Superior temporal gyrus (tissue), 1 donor: ENCODE measurements at regions not wholly inside any gene's neighbourhood (a gene's known extent, or its start where the extent isn't known, plus 50 kb on each side); places are given as distances from the start of the nearest gene placed in this dataset.

Source experiments
- DNase-seq: peaks from one replicate; pipeline ENCODE4 v3.0.0-alpha.2; 2016; ENCODE audit errors: extremely low spot score

DNA sequence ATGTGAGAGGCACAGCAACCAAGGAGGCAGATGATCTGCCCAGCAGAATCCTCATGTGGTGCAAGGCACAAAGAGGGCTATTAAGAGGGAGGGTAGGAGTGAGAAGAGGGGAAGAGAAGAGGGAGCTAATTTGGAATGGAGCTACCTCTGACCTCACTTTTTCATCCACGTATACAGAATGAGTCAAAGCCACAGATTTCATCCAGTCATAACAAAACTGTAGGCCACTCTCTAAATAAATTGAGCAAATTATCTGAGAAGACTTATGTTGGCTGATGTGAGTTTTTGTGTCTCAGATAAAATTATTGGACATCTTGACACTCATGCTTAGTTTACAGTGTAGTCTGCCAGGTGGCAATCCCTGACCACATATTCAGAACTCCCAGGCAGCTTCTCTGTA is 325.6 kb downstream of the TTLL7 start:
- DNase-seq, result no peak

DNA sequence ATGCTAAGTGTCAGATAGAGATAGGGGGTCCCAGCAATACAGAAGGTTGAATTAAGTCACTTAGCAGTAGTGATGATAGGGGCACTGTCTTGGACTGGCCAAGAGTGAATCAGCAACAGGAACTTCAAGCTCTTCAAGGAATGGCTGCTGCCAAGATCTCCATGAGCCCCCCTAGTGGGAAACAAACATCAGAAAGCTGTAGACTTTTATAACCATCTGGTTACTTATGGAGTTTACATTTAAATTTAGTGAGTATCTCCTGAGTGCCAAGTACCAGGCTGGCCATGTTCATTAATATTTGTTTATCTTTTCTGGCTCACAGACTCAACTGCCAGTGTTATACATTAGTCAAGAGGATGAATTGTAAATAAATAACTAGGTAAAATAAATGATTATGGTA is 327.3 kb downstream of the TTLL7 start:
- DNase-seq, result no peak

DNA sequence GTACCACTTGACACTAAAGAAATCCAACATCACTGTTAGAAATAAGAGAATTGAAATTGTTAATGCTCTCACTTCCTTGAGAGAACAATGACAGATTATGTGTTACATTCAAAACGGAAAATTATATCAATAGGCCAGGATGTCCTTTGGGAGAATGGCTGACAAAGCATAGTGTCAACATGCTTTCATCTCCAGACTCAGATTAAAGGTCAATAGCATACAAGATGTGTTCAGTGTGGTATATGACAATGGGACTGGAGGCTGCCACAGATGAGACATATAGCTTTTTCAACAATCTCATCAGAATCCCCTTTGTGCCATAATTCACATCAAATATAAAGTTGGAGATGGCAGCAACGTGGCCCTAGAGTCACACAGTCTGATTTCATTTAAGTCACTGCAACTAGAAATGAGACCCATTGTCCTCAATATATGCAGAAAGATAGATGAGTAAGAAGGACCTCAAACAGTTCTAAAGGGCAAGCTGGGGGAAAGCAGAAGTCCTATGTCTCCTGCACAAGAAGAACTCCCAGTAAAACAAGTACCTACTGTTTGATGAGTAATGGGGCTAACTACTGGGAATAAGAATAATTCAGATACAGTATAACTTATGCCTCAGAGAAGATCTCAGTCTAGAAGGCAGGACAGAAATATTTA is 327.9 kb downstream of the TTLL7 start:
- no peak for DNase-seq

DNA sequence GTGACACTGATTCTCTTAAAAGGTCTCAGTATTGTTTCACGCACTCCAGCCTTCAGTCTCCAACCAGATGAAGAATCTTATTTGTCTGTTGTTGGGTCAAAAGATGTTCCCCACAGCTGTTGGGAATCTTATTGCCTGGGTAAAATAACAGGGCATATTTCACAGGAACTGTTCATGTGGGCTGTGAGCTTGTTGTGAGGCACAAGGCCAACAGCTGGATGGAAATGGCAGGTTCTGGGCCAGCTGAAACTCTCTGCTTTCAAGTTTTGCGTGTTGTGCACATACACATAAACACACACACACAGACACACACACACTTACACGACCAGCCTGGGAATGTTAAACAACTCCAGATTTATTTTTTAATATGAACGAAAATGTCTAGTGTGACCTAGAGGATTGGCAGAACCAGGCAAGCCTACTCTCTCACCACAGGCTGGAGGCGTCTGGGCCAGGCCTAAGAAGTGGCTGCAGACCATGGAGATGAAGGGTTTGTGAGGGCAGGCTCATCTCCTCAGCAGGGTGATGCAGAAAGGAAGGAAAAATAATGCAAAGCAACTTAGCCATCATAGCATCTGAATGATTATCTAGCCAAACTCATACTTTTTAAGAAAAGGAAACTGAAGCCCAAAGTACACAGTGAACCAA is 357.0 kb downstream of the TTLL7 start:
- no peak for DNase-seq

DNA sequence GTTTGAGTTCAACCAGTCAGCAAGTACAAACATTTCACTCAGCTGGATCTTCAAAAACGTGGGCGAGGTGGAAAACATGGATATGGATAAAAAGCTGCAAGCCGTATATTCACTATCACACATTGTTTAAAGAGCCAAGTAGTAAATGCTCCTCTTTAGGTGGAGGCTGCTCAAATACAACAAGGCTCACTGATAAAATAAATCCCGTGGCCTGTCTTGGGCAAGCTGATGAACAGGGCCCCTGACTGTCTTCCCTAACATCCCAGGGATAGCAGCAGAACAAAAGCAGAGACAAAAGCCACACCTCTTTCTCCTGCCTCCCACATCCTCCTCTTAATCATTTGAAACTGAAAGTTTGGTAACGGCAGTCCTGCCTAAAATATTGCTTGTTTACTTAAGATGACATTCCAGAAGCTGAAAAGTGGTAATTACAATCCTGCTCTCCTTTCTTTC is 357.7 kb downstream of the TTLL7 start:
- DNase-seq, result no peak

DNA sequence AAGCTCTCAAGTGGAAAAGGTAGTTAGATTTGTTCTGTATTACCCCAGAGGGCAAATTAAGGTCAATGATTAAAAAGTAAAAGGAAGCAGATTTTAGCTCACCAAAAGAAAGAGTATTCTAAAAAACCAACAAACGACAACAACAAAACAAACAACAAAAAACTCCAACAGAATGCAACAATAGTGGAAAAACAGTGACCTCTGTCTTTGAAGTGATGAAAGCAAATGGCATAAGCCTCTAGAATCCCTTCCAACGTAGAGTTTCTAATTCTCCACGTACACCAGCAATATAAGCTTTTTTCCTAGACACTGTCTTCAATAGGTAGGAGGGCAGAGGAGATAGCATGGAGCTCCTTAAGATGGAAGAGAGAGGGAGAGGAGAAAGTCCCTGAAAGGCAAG is 359.1 kb downstream of the TTLL7 start:
- no peak for DNase-seq

DNA sequence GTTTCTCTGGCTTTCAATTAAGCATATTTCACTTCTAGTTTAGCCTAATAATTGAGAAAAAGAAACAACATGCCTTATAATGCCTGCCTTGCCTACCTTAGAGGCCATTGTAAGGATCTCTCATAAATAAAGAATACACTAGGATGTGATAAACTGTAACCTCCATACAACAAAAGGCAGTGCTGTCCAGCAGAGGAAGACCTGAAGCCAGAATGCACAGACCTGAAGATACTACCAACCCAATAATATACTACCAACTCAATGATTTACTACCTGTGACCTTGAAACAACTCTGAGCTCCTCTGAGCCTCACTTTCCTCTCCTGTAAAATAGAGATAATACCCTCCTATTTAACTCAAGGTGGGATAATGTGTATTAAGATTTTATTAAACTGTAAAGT is 361.3 kb downstream of the TTLL7 start:
- no peak for DNase-seq

DNA sequence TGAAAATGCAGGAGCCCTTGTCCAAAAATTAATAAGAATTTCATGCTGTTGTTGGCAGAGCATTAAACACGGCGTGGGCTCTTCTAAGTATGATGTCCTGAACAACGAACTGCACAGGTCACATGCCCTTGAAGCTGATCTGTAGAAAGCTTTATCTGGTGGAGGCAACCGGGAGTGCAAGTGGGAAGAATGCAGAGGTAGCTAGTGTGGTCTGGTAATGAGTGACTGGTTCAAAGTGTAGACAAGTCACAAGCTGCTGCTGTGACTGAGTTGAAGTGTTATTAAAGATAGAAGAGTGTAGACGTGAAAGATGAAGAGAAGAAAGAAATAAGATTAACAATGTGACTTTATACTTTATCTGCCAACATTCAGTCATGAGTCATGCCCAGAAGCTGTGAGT is 361.9 kb downstream of the TTLL7 start:
- no peak for DNase-seq

DNA sequence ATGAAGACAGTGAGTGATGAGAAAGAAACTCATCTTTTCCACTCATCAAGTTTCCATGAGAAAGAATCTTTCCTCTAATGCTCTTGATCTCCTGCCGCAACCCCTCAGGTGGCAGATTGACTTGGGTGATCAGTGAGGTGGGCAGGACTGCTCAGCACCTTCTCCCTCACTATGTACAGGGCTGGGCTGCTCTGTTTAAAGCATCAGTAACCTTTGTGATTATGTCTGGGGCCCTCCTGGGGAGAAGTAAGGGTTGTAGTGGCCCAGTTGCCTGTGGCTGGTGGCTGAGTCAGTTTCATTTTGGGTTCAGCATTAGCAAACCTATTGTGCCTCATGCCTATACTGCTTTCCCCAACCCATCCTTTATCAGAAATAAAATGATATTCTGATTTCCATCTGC is 366.0 kb downstream of the TTLL7 start:
- no peak for DNase-seq

DNA sequence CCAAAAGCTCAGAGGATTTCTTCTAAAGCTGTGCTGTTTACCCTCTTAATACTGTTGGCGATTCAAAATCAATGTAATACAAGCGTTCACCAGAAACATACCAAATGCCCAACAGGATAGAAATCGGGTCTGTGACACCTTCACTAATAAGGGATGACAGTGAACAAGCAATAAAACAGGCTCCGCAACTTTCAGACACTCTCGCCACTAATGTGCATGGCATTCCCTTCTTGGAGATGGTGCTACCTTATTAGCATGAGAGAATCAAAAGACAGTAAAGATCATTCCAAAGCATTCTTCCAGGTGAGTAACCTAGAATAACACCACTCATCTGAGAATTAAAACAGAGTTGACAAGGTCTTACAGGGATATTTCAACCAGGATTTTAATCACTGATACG is 367.1 kb downstream of the TTLL7 start:
- DNase-seq, result no peak

DNA sequence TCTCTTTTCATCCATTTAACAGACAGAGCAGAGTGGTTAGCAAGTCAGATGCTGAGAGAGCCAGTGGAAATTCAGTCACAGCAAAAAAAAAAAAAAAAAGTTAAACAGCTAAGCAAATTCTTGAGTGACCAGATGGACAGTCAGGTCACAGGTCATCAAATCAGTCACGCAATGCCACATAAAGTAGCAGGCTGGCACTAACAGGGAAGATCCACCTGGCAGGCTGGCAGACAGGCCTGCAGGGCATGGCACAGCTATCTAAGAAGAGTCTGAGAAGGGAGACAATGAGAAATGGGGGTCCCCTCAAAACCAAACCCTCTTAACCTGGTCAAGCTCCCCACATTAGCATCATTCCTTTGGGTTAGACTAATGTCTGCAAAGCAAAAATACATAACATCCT is 371.9 kb downstream of the TTLL7 start:
- DNase-seq, result no peak

DNA sequence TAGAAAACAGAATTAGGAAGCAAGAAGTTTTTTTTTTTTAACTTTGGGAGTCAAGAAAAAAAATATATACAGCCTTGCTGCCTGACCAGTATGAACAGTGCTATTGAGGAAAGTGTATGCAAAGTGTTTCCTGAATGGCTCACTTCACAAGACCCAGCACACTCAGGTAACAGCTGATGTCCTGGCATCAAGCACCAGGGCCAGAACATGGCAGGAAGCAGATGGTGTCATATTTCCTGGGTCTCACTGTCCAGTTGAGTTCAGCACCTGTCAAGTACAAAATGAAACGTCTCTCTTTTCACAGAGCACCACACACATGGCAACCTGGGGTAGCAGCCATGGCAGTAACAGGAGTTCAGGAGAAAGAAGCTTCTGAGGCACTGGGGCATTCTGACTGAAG is 372.3 kb downstream of the TTLL7 start:
- DNase-seq, result no peak

DNA sequence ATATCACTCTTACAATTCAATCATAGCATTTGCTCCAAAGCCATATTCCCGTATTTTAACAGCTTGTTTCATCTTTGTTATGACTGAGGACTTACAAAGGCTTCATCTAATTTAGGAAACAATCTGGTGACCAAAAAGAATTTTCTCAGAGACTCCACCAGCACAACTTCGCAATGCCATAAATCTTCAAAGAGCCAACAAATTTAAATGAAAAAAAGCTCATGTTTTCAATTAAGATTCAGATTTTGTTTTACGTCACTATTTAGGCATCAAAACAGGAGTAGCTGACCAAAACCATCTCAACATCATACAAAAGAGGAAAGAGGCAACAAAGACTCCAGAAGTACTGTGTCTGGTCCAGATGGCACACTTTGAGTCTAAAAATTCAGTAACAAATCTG is 373.3 kb downstream of the TTLL7 start:
- peak; percentile 45 for DNase-seq

DNA sequence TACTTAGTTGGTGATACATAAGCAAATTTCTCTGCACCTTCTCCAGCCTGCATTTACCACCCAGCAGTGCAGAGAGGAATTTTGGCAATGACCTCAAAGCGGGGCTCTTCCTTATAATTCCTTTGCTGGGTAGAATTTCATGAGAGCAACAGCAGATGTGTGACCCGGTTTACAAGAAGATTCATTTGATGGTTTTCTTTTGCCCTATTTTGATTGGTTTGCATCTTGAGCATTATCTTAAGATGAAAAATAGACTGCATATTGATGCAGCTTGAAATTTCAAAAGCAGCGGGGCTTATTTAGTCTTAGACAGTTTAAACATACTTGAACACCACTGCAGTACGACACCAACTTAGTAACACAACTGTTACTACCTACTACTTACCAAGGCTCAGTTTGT is 378.9 kb downstream of the TTLL7 start:
- no peak for DNase-seq

DNA sequence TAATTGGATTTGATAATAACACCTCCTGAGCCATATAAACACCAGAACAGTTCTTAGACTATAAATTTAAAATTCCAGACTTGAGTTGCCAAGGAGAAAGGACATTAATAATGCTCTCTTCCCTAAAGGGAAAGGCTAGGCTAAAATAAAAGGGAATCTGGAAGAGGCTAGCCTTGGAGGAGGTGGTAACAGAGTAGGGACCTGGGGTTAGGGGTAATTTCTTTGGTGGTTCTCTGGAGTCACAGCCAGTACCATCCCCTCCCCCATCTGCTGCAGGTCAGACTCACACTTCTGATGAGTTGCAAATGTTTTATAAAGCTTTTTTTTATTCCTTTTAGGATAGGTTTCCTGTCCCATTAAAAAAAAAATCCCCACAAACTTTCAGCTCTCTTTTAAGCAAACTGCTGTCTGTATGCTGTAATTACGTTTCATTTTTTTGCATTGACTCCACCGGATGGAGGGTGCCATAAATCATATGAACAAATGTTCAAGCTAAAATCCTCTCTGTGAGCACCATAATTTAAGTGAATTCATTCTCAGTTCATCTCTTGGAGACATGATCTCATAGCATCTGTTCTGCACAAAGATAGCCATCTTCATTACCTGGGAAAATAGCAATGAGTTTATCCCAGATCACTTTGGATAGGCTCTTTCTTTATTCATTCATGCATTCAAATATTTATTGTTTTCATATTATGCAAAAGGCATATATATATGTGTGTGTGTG is 379.6 kb downstream of the TTLL7 start:
- DNase-seq, result no peak

DNA sequence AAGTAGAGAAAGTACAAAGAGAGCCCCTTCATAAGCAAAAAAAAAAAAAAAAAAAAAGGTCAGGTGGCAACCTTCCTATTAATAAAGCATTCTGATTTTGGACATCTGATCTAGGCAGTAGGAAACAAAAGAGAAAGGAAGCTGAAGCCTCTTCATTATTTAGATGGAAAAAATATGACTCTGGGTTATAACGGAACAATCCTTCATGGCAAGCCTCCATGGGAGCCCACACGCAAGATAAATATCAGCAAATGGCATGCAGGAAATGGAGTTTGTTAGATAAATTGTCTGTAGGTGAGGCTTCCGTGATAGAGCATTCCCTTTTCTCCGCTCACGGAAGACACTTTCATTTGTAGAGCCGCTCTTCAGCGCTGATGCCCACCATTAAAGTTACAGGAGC is 381.0 kb downstream of the TTLL7 start:
- DNase-seq, result no peak

DNA sequence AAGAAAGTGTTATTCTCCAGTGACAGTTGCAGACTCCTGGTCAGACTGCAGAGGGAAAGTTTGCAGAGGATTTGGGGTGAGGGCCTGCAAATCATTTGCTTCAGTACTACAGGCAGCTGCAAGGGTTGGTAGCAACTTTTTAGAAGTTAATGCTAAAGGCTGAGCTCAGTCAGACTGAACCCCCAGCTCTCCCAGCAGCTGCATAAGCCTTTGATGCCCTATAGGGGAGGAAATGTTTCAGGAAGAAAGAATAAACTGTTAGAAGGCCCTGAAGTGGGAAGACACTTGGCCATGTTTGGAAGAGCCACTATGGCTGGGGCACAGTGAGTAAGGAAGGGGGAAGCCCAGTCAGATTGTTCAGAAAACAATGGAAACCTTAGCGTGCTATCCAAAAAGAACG is 383.6 kb downstream of the TTLL7 start:
- DNase-seq, result no peak

DNA sequence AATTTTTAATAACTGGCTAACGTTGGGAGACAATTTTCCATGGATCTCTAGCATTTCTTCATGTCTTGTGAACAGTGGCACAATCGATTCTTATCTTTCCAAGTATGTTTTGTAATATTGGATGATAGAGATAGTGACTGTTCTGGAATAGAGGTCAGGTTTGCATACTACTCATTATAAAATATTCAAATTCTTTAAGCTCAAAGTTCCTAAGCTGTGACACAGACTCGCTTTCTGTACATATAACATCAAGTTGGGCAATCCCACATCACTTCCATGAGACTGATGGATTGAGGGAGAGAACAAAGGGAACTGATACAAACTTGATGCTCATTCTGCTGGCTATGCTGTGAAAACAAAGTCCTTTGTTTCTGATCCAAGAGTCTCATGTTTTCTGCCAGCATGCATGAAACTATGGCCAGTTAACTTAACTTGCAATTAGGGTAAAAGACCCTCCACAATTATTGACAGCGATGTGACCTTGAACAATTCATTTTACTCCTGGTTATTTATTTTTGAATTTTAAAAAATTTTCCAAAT is 392.4 kb downstream of the TTLL7 start:
- peak; percentile 57 for DNase-seq

DNA sequence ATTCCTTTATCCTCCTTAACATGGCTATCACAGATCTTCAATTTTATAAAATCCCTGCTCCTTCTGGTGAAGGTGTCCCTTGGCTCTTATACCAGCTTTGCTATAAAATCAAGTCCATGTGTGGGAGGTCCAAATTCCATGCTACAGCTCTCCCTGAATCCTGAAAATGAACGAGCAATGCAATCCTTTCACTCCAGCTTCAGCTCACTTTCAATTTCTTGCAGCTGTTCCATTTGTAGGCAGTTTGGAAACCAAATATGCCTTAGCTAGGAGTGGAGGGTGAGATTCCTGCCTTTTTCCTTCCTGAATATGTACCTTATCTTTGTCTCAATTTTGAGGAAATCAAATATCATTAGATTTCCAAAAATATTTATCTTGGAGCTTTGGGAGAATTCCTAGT is 402.6 kb downstream of the TTLL7 start:
- DNase-seq, result no peak

DNA sequence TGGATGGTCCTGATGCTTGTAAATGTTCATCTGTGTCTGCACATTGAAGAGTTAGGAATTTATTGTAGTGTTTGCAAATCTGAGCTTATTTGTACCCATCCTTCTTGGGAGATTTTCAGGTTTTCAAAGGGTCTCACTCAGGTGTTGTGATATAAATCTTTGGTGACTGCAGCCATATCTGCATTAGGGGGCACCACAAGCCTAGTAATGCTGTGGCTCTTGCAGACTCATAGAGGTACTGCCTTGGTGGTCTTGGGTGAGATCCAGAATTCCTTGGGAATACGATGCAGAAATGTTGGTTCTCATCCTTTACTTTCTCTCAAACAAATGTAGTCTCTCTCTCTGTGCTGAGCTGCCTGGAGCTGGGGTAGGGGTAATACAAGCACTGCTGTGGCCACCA is 405.9 kb downstream of the TTLL7 start:
- DNase-seq, result no peak

DNA sequence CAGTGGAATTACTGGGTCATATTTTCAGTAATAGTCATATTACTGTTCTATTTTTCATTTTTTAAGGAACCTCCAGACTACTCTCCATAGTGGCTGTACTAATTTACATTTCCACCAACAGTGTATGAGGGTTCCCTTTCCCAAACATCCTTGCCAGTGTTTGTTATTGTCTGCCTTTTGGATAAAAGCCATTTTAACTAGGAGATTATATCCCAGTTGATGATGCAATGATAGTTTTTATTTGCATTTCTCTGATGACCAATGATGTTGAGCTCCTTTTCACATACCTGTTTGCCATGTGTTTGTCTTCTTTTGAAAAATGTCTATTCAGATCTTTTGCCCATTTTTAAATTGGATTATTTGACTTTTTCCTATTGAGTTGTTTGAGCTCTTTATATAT is 410.8 kb downstream of the TTLL7 start:
- DNase-seq, result no peak

DNA sequence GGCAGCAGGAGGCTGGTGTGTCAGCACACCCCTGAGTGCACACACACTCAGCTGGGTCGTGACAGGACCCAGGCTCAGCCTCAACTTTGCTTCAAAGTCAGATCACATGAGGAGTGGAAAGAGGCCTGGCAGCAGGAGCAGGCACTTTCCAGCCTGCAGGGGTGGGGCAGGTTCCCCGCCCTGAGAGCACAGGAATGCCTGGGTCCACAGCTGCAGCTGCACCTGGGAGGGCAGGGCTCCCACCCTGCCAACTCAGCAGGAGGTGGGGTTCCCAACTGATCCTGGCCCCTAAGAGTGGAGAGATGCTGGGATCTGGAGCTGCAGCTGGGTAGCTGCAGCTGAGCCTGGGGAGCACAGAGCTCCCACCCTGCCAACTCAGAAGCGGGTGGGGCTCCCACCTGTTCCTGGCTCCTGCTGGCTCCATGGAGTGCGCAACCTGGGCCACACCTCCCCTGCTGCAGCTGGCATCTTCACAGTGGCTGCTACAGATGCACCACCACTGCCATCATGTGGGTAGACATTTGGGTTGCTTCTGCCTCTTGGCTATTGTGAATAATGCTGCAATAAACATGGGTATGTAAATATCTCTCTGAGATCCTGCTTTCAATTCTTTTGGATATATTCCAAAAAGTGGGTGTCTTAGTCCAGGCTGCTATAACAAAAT is 415.4 kb downstream of the TTLL7 start:
- no peak for DNase-seq
